Stimulated activated CD8-positive, alpha-beta memory T cell treated with anti-CD3 and anti-CD28 coated beads, Interleukin-4, amount 100 ng/mL, for 4 hours (primary cell): ENCODE measurements at regions not wholly inside any gene's neighbourhood (a gene's known extent, or its start where the extent isn't known, plus 50 kb on each side); places are given as distances from the start of the nearest gene placed in this dataset.
"Not testable (repeated sequence)": the region's sequence is repeated elsewhere in the genome, so short reads cannot be mapped to it uniquely, and the experiment has no call there.

ENCODE experiments used
- DNase-seq, 2 donors: peaks; one replicate each; pipeline ENCODE4 v3.0.0-alpha.2; 2020; ENCODE audit warnings: low read depth in 2 of 2, low spot score in 1 of 2

DNA sequence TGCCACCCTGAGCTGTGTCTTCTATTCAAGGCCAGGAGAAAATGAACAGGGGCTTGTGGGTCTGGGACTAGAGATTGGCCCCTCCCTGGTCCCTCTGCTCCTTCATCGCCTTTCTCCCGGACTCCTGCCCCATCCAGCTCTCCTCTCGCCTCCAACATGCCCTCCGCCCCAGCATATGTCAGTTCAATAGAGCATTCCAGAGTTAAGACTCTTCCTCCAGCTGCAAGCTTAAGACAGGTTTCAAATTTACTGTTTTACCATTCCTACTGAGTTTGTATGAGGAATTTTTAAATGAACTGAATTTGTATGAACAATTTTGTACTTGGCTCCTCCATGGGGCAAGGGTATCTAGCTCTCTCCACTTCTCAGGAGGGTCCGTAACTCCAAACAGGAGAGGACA is 195.6 kb downstream of the TBC1D2B start:
- no peak for DNase-seq

GRCh38 chr15:77881535-77881934 is 196.0 kb downstream of the TBC1D2B start:
- not testable (repeated sequence) for DNase-seq

DNA sequence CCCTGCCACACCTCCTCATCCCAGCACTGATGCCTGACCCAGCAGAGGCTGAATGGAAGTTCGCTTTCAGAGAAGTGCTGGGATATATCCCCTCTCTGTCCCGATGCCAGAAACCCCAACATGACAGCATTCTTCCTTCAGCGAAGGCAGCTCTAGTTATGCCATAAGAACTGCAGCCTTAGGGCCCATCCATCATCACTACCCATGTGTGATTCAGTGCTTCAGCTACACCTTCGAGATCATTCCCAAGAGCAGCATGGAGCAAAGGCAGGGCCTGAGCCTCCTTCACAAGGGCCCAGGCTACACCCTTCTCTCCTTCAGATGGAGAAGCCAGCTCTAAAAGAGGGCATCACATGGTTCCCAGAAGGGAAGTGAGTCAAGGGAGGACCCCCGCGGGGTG is 198.0 kb downstream of the TBC1D2B start:
- not testable (repeated sequence) for DNase-seq

DNA sequence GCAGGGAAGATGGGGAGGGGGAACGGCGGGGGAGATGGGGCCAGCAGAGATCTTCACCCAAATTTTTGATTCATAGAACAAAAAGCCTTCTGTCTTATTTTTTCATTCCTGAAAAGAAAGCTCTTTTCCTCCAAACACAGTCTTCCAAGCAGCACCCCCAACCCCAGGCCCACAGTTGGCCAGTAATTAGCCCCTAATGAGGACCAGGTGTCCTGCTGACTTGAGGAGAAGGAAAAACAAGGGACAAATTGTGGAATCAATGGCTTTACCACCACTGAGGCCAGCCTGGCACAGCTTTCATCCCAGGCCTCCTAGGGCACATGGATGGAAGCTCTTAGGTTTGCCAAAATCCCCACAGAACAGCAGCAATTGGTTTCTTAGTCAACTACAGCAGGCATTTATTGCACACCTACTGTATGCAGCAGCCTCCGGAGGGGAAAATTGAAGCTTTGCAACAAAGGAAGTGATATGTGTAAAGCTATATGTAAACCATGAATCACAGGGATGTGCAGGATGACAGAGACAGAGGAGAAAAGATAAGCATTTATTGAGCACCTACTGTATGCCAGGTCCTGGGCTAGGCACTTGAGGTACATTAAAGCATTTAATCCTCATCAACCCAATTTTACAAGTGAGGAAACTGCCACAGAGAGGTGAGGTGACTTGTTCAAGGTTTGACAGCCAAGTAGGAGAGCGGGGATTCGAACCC is 199.5 kb downstream of the TBC1D2B start:
- no peak for DNase-seq

DNA sequence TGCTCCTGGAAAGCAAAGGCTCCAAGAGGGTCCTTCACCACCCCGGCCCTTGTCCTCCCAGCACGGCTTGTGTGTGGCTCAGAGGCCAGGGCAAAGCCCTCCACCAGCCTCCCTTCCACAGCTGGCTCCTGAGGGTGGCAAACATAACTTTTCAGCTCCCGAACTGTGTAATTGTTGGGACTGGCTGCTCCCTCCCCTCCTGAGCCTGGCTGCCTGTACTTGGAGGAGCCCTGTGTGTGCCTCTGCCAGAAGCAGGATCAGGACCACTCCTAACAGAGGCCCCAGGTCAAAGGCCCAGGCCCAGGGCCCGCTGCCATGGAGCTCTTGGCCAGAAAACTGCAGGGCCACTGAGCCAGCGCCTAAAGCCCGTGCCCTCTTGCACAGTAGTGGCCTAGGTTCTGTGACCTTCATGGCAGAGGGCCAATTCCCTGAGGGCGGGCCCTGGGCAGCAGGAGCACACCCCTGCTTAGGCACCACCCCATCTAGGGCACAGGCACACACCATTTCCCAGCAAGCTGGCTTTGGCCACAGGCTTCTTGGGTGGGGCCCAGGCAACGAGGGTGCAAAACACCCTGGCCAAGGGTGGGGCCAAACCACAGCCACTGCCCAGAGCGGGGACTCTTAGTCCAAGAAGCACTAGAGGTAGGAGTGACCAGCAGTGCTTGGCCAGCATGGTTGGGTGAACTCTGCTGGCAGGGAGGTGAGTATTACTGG is 201.2 kb downstream of the TBC1D2B start:
- DNase-seq: not testable (repeated sequence)

- DNase-seq: not testable (repeated sequence)
These were observed 202.3 kb downstream of the TBC1D2B start for GRCh38 chr15:77875066-77875721.

DNA sequence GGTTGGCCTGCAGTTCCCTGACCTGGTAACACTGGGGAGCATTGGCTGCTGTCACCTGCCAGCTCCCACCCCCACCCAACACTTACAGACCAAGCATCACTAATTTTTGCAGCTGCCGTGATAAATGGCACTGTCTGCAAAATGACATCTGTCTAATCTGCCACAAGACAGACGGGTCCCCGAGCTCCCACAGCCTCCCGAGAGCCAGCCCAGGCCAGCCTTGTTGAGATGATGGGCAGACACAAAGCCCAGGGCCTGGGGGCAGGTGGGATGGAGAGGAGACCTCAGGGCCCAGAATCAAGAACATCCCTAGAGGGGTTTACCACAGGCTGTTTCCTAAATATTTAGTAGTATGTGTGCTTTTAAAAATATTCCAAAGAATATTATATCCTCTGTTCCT is 203.4 kb downstream of the TBC1D2B start:
- no peak for DNase-seq

DNA sequence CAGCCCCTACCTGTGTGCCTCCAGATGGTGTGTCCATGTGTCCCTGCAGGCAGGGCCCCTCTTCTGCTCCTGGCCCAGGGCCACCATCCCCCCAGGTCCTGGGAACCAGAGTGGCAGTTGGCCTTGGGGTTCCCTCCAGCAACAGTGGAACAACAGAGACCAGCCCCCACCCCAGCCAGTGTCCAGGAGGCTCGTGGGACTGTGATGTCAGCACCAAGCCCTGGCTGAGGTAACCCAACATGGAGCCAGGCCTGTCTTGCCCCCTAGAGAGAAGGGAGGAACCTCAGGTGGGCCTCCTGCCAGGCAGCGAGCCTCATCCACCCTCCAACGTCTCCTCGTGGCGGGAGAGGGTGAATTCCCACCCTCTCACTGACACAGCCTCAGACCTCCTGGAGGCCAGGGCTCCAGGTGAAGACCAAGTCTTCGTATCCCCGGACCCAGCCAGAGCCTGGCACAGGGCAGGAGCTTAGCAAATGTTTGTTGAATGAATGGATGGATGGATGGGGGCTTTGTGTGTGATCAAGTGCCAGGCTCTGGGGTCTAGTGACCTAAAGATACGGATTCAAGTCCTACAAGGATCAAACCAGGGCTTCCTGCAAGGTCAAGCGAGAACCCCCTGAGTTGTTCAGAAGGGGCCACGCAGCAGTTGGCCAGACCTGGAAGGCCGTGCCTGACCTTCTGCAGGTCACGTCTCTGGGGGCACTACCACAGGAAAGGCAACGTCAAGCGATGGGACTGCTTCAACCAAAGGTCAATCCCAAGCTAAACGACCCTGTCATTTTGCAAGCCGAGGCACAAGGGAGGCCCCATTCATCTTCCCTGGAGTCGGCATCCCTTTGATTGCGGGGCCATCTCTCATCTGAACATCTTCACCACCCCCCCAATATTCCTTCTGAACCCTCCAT is 204.7 kb downstream of the TBC1D2B start:
- DNase-seq: not testable (repeated sequence)

DNA sequence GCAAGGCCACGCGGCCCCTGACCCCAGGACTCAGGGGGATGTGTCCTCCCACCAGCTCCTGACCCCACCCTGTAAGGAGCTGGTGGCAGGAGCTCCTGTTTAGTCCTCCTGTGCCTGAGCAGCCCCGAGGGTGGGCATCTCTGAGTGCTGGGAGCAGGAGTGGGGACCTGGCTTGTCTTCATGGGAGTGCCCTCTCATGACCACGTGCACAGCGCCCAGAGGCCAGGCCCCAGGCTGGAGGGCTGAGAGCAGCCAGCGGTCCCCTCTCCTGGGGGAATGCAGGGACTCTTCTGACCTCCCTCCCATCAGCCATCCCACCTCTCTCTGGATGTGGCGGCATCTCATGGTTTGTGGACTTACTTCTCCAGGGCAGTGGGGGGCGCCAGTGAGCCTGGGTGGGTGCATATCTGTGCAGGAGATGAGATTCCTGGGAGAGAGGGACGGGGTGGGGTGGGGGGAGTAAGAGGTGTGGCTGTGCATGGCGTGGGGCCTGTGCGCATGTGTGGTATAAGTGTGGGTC is 205.6 kb downstream of the TBC1D2B start:
- DNase-seq: no peak

DNA sequence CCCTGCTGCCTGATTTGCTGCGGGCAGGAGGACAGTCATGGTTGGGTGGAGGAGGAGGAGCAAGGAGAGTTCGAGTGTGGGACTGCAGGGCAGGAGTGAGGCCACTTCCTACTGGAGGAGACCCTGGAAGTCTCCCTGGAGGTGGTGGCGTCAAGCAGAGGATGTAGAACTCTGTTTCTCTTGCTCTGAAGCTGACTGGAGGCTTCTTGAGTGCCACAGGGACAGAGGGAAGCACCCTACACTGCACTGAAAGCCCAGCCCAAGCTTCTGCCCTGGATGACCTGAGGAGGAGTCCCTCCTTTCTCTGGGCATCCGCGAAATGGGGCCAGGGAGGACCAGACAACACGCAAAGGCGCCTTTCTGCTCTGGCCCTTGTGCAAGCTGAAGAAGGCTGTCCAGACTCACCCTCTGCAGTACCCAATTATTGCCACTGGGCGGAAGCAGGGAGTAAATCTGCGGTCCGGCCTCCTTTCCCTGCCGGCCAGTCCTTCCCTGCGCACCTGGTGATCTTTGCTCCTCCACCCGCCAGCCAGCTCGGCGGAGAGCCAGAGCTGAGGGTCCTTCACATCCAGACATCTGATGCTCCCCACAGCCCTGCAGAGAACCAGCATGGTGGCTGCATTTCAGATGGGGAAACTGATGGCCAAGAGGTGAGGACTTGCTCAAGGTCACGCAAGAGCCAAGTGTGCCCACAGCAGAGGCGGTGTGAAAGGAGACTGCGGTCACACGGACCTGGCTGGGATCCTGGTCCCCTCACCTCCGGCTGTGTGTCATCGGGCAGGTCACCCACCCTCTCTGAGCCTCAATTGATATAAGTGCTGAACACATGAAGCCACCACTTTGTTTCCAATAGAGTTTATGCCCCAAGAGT is 207.1 kb downstream of the TBC1D2B start:
- DNase-seq: no peak

GRCh38 chr15:77869021-77869895 is 208.3 kb downstream of the TBC1D2B start:
- no peak for DNase-seq

- not testable (repeated sequence) for DNase-seq
These were observed 209.4 kb downstream of the TBC1D2B start for GRCh38 chr15:77868048-77868629.

DNA sequence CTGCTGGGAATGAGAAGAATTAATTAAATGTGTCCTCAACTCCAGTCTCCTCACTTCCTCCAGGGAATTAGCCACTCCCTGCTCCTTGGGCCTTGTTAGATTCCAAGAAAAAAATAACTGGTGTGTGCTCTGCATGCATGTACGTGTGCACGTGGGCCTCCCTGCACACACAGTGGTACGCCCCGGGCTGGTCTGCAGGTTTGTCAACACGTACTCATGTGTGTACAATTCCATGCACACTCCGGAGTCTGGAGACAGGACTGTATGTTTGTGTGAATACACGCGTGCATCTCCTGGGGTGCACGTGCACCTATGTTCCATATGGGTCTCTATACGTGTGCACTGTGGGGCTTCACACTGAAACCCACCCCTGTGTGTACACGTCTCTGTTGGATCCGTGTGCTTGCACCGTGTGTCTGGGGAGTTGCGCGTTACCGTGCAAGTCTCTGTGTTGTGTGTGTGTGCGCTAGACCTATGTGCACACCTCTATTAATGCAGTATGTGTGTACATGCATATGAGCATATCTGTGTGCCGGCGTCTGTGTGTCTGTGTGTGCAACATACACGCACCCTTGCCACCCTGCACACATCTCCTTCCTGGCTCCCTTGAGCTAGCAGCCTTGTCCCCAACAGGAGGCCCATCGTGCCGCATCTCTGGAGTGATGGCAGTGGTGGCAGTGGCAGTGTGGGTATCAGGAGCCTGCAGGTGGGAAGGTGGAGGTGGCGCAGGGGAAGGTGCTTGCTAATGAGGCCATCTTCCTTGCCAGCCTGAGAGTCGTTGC is 210.1 kb downstream of the TBC1D2B start:
- DNase-seq: no peak

- DNase-seq: no peak
These were observed 210.8 kb downstream of the TBC1D2B start for GRCh38 chr15:77866596-77867125.

DNA sequence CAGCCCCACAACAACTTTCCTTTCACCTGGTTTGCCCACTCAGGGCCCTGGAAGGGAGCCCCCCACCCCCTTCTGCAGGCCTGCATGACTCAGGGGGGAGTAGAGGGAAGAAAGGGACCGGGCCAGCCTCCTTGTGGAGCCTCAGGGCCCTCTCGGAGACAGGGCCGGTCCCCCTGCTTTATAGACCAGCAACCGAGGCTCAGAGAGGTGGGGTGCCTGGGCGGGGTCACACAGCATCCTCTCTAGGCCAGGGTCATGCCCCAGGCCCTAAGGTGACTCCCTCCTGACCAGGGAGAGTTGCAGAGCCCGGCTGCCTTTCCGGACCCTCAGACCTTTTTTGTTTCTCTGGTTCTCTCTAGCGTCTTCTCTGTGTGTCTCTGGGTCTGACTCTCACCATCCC is 211.3 kb downstream of the TBC1D2B start:
- no peak for DNase-seq

DNA sequence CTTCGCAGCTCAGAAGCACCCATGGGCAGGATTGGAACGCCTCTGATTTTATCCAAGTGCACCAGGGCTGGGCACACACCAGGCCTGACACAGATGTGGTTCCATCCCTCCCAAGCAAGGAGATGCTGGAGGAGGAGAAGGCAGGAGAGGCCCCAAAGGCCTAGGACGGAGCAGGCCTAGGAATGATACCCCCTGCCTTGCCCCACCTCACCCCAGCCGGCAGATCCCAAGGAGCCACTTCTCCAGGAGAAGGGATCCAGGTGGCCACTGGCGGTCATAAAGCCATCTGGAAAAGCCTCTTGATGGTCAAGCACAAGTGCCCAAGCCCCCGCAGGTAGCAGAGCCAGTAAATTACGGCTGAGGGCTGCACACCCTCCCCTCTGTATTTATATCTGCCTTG is 211.8 kb downstream of the TBC1D2B start:
- DNase-seq: no peak

GRCh38 chr15:77865106-77865610 is 212.4 kb downstream of the TBC1D2B start:
- DNase-seq: no peak
